ENCODE measurements at regions not wholly inside any gene's neighbourhood (a gene's known extent, or its start where the extent isn't known, plus 50 kb on each side); places are given as distances from the start of the nearest gene placed in this dataset.

DNA sequence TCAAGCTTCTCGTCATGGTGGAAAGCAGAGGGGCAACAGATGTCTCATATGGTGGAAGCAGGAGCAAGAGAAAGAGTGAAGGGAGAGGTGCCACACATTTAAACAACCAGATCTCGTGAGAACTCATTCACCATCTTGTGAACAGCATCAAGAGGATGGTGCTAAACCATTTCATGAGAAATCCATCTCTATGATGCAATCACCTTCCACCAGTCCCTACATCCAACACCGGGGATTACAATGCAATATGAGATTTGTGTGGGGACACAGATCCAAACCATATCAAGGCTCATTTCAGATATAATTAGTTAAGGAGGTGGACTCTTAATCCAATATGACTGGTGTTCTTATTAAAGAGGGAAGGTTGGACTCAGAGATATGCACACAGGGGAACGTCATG is 272.8 kb downstream of the KCNS3 start:
- no peak for DNase-seq

DNA sequence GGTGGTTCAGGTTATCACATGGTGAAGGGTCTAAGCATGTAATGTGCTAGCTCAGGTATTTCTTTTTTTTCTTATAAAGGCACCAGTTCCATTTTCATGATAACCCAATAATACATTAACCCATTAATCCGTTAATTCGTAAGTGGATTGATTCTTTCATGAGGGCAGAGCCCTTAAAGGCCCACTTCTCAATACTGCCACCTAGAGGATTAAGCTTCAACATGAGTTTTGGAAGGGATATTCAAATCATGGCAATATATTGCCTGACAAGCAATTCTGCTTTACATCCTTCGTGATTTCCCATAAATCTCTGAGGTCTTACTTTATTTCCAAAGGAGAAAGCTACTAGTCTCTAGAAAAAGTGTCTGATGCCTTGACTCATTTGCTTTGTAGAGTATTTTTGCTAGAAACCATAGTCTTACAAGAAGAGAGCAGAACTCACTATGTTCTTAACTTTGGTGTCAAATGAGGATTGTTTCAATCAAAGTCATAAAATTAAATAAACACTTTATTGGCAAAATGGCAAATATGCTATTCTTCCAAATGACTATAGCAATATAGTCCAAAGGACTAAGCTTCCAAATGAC is 271.3 kb downstream of the KCNS3 start:
- DNase-seq, result no peak

DNA sequence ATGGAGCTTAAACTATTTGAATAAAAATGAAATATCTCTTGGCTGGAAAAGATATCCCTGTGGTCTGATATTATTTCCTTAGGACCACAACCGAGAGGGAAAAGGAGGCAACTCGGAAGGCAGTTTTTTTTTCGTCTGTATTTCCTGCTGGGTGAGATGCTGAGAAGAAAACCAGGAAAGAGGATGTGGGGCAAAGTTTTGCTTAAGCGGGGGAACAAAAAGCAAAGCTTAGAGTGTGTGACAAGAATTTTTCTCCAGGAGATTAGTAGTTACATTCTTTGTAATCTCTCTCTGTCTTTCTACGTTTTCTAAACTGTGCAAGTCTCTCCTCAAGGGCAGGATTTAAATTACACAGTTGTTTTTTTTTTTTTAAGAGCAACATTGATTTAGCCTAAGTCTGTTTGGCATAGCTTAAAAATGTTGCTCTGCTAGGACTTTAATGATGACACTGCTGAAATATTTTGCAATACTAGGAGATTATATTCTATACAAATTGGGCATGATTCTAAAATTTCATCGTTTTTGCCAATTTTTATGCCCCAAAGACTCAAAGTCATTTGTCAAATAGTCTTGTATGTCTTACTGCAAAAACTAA is 258.5 kb downstream of the KCNS3 start:
- no peak for DNase-seq

DNA sequence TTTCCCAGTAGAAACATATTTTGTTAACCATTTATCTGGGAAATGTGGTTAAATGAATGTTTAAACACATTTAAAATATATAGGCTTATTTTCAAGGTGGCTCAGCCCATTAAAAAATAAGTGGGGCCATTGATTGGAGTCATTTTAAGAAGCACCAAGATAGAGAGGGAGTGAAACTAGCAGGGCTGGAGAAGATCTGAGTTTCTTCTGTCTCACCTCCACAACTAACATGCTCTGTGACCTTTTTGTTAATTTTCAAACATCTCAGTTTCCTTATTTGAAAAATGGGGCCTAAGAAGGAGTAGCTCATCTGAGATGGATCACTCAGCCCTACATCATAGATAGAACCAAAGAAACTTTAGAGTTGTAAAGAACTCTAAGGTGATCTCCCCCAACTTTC is 254.8 kb downstream of the KCNS3 start:
- no peak for DNase-seq

DNA sequence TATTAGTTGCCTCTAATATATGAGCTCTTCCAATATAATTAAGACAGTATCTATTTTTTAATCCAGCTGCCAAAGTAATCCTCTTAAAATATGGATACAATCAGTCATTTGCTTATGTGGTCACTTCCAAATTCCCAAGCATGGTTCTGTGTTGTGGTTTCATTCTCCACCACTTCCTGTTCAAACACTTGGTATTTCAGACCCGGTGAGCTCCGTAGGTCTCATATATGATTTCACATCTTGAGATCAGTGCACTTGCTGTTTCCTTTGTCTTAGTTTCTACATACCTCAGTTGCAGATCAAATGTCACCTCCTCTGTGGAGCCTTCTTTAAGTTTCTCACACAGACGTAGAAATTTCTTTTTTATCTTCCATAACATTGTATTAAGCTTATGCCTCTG is 254.2 kb downstream of the KCNS3 start:
- DNase-seq, result no peak

DNA sequence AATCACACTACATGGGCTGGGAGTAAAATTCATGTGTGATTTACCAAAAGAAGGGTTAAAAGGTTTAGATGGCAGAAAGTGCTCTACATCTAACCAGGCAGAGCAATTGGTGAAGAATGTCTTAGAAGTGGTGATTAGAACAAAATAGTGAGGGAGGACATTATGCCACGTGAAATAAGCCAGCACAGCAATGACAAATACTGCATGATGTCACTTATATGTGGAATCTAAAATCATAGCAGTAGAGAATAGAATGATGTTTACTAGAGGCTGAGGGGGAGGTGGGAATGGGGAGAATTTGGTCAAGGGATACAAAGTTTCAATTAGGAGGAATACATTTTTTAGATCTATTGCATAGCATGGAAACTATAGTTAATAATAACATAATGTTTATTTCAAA is 253.3 kb downstream of the KCNS3 start:
- no peak for DNase-seq

DNA sequence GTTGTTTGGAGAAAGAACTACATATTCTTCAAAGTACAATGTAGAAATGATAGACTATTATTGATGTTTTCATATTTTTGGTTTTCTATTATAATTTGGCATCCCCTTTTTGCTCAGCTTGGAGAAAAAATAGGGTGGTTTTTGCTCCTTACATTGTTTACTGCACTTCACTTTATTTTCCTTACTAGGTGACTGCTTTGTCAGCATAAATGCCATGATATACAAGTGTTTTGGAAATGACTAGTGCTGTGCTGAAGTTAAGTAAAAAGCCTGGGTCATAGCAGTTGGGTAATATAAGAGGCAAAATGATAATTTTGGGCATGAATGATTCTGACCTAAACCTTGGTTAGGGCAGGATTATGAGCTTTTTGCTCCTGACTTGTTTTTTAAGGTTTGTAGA is 250.9 kb downstream of the KCNS3 start:
- DNase-seq, result no peak

DNA sequence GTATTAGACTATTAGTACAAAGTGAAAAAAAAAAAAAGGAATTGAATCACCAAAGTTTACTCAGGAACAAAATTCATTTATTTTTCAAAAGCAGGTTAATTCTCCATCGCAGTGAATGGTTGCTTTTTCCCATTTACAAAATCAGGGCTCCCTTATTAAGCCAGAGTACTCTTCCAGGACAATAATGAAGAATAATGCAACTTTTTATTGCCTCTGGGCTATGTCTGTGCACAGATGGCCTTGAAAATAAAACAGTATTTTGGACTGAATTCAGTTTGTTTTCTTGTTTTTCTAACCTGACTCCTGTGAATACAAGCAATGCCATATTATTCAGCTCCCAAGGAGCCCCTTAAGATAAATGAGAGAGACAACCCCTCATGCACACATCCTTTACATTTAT is 246.8 kb downstream of the KCNS3 start:
- no peak for DNase-seq

DNA sequence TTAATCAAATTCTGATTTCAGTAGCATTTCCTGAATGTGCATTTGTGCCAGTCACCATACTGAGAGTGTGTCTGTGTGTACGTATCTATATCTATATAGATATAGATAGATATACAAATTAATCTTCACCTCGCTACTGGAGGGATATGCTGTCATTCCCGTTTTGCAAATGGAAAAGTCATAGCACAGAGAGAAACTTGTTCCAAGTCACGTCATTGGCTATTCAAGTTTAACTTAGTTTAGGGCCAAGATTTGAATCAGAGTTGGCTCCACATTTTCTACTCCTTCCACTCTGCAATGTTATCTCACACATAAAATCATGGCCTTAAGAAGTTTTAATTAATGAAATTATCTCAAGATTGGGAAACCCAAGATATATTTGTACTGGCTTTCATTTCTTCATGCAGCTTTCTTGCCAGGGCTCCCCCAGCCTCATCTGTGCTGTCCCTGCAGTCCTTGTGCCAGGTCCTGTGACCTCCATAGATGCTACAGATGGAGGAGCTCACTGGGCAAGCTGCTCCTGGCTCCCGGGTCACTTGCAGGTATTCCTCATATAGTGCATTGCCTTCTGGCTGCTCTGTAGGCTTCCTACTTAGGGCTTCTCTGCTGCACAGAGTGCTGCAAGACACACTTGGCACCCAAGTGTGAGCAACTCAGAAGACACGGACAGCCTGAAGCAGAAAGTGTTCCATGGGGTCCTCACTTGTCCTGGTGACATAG is 245.8 kb downstream of the KCNS3 start:
- DNase-seq, result no peak

DNA sequence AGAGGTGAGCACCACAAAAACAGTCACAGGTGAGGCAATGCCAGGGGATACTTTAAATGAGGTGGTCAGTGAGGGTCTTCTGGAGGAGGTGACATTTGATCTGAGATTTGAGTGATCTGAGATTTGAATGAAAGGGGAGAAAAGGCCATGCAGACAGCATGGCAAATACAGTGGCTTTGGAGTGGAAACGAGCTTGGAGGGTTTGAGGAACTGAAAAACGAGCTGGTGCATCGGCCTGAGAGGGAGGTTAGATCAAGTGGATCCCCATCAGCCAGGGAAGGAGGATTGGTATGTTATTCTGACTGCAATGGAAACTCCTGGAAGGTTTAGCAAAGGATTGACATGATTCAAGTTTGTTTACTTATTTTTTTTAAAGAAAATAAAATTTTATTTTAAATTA is 245.1 kb downstream of the KCNS3 start:
- no peak for DNase-seq

DNA sequence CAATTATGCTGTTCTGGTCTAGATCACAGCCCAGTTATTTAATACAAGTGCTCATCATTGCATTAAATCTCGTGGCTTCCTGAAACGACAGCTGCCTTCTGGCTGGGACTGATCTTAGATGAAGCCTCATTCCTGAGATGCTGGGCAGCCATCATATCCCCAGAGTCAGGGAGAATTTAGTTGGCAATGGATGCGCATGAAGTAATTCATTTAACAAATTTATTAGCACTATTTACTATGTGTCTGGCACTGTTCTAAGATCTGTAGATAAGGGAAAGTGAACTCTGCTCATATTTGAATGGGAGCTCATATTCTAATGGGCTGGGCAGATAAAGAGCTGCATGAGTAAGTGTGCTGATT is 244.7 kb downstream of the KCNS3 start:
- no peak for DNase-seq

DNA sequence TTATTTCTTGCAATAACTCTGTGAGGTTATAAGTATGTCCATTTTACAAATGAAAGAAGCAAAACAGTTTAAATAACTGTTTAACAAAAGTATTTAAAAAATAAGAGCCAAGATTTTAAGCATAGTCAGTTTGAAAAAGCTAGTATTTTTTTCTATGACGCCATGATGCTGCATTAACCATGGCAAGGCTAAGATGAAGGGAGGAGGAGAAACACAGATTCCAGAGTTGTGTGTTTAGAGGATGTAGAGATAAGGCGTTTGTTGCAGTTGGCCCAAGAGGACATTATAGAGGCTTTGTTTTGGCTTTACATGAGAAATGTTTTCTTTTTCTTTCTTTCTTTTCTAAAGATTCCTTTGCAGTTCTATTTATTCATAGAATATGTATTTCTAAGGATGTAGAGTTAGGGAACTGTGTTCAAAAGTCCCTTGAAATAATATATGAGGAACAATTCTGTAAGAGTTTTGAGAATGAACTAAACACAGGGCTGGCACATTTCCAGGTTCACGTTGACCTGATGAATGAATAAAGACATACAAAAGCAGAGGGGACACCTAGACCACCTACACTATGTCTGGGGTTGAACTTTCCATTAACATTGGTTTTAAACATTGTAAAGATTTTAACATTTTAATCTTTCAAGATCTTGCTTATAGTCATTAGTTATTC is 244.2 kb downstream of the KCNS3 start:
- DNase-seq, result no peak

DNA sequence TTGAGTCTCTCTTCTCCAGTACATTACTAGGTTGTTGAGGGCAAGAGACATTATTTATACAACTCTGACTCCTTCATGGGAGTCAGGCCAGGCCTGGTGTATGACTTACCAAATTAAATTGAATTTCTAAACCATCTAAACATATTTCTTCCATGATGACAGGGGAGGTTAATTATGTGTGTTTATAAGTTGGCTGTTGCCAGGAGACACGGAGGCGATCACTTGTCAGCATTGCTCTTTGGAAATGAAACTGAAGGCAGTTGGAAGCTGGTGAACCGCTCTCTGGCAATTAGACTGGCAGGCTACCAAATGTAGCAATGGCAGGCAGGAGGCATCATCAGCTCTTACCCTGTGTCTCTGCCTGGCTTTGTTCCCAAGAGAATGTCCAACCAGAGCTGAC is 241.4 kb downstream of the KCNS3 start:
- peak in 1 of 58 donors; percentile 2 for DNase-seq

DNA sequence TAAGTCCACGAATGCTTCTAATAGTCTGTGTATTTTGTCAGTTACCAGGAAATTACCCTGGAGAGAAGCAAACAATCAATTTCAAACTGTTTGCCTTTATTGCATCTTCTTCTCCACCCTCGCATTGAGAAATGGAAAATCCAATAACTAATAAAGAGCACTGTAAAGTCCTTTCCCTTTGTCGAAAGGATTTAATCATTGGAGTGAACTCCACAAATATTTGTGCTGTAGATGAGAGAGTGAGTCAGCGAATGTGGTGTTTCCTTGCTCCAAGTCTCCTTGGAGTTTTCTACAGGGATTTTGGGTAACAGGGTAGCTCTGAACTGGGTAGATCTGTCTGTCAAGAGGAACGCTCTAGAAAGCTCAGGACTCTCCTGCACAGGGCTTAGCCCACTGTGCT is 240.2 kb downstream of the KCNS3 start:
- no peak for DNase-seq

DNA sequence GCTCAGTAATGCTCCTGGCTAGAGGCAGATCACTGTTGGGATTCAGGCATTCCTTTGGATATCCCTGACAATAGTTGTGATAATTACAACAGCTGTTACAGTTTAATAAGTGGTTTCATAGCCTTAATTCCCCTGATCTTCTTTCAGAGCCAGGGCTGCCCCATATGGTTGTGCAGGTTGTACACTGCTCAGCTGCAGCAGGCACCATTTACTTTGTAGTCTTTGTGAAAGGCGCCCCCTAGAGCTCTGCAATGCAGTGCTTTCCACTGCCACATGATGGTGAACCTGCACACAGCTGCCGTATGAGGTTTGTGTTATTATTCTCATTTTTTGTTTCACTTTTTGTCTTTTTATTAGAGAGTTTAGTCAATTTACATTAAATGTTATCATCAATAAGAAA is 239.1 kb downstream of the KCNS3 start:
- DNase-seq, result peak in 2 of 58 donors; percentile 2

DNA sequence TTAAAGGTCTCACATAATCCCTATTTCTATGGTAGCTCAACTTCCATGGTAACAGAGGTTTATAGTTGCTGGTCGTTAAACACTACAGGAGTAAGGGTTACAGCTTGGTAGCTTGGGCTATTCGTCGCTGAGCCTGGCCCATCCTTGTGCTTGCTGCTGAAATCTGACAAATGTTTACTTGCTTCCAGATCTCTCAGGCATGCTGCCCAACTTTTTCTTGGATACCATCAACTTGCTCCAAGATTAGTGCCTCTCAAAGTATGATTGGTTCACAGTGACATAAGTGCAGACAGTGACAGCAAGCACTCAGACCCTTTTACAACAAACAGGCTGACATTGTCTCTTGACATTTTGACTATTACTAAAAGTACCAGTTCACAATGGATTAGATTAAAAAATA is 231.8 kb downstream of the KCNS3 start:
- DNase-seq, result no peak

DNA sequence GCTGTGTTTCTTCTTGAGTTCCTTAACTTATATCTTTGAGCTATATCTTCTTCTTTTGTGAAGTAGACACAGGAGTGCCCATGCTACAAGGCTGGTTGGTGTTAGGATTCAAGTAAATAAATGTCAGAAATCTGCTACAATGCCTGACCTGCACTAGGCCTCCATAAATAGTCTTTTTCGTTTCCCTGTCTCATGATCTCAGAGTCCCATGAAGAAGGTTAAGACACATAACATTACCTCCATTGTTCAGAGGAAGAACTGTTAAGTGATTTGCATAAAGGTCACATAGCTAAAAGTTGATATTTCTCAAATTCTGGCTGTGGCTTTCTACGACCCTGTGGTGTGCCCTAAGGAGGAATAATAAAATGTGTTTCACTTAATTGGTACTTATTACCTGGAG is 228.4 kb downstream of the KCNS3 start:
- no peak for DNase-seq

DNA sequence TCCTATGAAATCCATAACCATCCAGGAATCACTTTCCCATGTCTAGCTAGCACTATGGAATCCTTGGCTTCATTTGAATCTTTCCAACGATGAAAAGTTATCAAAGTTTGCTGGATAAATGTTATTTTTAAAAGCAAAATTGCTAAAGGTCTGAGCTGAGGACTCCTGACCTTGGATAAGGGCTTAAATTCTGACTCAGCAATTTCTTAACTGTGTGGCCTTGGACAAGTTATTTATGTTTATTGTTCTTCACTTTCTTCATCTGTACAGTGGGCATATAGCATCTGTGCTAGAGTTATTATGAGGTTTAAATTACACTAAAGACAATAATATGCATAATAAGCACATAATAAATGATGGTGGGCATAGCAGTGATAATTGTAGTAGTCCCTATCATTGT is 227.5 kb downstream of the KCNS3 start:
- no peak for DNase-seq

DNA sequence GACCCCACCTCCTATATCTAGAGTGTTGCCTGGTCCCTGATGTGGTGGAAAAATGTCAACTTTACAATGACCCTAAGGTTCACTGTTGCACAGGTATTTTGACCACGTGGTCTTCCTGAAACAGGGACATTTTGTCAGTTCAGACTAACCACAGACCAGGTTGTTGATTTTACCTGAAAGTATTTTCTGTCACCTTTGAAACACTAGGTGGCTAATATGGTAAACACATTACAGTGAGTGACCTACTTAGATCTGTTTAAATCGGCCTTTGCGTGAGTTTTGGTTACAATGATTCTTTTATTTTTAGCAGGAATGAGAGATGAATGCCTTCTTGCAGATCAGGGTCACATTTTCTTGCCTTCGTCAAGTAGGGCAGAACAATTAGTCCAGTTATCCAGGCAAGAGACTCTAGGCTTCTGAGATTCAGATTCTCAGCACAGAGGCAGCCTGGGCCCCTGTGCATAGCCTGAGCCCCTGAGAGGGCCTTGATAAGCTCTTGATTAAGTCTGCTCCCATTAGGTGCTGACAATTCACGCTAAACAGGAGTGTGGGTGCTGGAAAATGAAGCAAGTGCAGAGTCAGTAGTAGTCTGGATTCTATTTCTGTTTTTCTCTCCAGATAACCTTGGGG is 226.2 kb downstream of the KCNS3 start:
- DNase-seq, result no peak

DNA sequence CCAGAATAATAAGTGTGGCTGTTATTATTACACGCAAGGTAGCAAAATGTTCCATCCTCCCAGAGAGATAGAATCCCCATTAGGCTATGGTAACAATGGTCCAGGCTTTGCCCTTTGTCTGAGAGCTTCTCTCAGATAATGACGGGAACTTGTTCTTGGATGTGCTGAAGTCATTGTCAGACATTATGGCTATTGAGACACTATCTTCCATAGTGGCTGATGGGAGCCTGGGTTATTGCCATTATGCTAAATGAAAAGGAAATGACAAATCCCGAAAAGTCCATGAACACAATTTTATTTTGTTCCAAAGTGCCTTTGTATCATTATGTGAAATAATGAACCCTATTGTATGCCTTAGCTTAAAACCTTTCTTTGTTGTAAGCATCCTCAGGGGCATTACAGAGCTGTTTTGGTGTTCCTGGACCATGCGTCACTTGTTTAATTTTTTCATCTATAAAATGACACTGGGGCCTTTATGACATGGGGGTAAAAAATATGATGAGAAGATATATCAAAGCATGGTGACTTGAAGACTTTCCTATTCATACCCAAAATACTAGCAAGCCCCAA is 218.5 kb downstream of the KCNS3 start:
- DNase-seq, result peak in 4 of 58 donors; percentile 3 to 44 (median 7)

DNA sequence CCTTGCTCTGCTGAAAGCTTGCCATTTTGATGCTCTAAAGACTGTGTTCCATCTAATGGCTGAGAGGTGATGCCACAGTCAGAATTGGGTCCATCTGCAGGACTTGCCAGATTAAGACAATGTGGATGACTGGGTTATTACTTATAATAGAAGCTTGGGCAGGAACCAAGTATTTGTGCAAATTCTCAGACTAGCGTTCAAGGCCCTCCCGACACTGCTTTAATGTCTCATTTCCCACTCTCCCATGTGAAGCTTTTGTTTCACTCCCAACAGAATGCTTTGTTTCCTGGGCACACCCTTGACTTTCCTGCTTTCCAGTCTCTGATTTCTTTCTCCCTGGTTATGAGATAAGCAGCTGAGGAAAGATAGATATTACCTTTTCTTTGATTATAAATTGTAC is 215.8 kb downstream of the KCNS3 start:
- no peak for DNase-seq

DNA sequence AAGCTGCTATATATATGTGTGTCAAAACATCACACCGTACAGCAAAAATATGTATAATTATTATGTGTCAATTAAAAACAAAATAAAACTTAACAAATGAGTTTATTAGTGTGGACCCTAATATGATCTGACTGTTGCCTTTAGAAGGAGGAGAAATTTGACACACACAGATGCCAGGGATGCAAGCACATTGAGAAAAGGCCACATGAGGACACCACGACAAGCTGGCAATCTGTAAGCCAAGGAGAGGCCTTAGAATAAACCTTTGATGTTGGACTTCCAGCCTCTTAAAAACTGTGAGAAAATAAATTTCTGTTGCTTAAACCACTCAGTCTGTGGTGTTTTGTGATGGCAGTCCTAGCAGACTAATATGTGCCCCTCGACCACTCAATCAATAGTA is 214.7 kb downstream of the KCNS3 start:
- no peak for DNase-seq
